CD14-positive monocyte (primary cell): ENCODE measurements at regions not wholly inside any gene's neighbourhood (a gene's known extent, or its start where the extent isn't known, plus 50 kb on each side); places are given as distances from the start of the nearest gene placed in this dataset.
"Not testable (repeated sequence)": the region's sequence is repeated elsewhere in the genome, so short reads cannot be mapped to it uniquely, and the experiment has no call there.

ENCODE experiments used
- DNase-seq, 3 donors: peaks; one replicate each; pipeline ENCODE4 v3.0.0-alpha.2; 2011 to 2022
- H2AFZ ChIP-seq: 2 replicates; pipeline ENCODE4 v1.6.0; 2012; ENCODE audit warnings: mild to moderate bottlenecking, low read depth, low read length, inconsistent platforms; ENCODE audit not compliant: insufficient read depth, poor library complexity, severe bottlenecking
- H3K27ac ChIP-seq, 2 donors: 1 replicate in 1 of 2; 2 replicates in 1 of 2; pipeline ENCODE4 v1.5.1; 2012 to 2013; ENCODE audit warnings: low read length in 2 of 2, control low read depth in 1 of 2, inconsistent platforms in 1 of 2, low read depth in 1 of 2, mild to moderate bottlenecking in 1 of 2
- H3K27me3 ChIP-seq, 2 donors: one replicate each; pipeline versions ENCODE4 v1.6.0 to v1.6.1; 2011 to 2013; ENCODE audit warnings: low read length in 2 of 2; ENCODE audit not compliant: control insufficient read depth in 2 of 2, insufficient read depth in 2 of 2
- H3K36me3 ChIP-seq, 2 donors: replicated peaks in 1 of 2; 1 replicate in 1 of 2; 2 replicates in 1 of 2; pipeline versions ENCODE4 v1.5.1 to v1.6.1; 2012 to 2013; ENCODE audit warnings: low read length in 2 of 2, control low read depth in 1 of 2, inconsistent platforms in 1 of 2, mild to moderate bottlenecking in 1 of 2; ENCODE audit not compliant: insufficient read depth in 2 of 2, control insufficient read depth in 1 of 2
- H3K4me1 ChIP-seq, 2 donors: 1 replicate in 1 of 2; 2 replicates in 1 of 2; pipeline versions ENCODE4 v1.5.1 to v1.6.1; 2012 to 2013; ENCODE audit warnings: low read length in 2 of 2, control low read depth in 1 of 2, inconsistent platforms in 1 of 2, mild to moderate bottlenecking in 1 of 2, moderate library complexity in 1 of 2; ENCODE audit not compliant: insufficient read depth in 2 of 2, control insufficient read depth in 1 of 2
- H3K4me2 ChIP-seq: replicated peaks from 2 replicates; pipeline ENCODE3; 2012; ENCODE audit warnings: low read length, moderate library complexity, mild to moderate bottlenecking; ENCODE audit not compliant: poor library complexity, severe bottlenecking; ENCODE audit errors: extremely low read depth
- H3K4me3 ChIP-seq, 3 experiments: fragments of 200-600 bp in 1 of 3; sonication (generic) in 1 of 3; replicated peaks in 1 of 3; 1 replicate in 2 of 3; 2 replicates in 1 of 3; pipeline ENCODE4 v1.5.1; 2011 to 2013; ENCODE audit warnings: low read length in 3 of 3, mild to moderate bottlenecking in 3 of 3, control low read depth in 2 of 3, low read depth in 2 of 3, inconsistent platforms in 1 of 3, moderate library complexity in 1 of 3
- H3K79me2 ChIP-seq: 2 replicates; pipeline ENCODE4 v1.6.0; 2012; ENCODE audit warnings: mild to moderate bottlenecking, control low read depth, inconsistent platforms, low read length, moderate library complexity; ENCODE audit not compliant: insufficient read depth
- H3K9ac ChIP-seq: 2 replicates; pipeline ENCODE4 v1.6.0; 2017; ENCODE audit warnings: low read length, mild to moderate bottlenecking; ENCODE audit not compliant: insufficient read depth, poor library complexity, severe bottlenecking
- H3K9me3 ChIP-seq, 2 donors: replicated peaks in 1 of 2; 1 replicate in 1 of 2; 2 replicates in 1 of 2; pipeline versions ENCODE4 v1.5.1 to v1.6.1; 2012 to 2013; ENCODE audit warnings: low read length in 2 of 2, control low read depth in 1 of 2; ENCODE audit not compliant: control insufficient read depth in 1 of 2, insufficient read depth in 1 of 2
- H4K20me1 ChIP-seq: 2 replicates; pipeline ENCODE4 v1.6.0; 2012; ENCODE audit warnings: mild to moderate bottlenecking, low read length, control low read depth, moderate library complexity; ENCODE audit not compliant: insufficient read depth
- H3K27ac Mint-ChIP-seq, 7 donors: one replicate each; pipeline ENCODE4 v1.8.0; 2020; ENCODE audit warnings: mild to moderate bottlenecking in 7 of 7, mixed read lengths in 7 of 7, moderate library complexity in 6 of 7, inconsistent platforms in 2 of 7
- H3K27me3 Mint-ChIP-seq, 3 donors: one replicate each; pipeline ENCODE4 v1.8.0; 2021 to 2022; ENCODE audit warnings: low read depth in 3 of 3, mild to moderate bottlenecking in 3 of 3, mixed read lengths in 3 of 3, moderate library complexity in 3 of 3, inconsistent platforms in 1 of 3
- H3K36me3 Mint-ChIP-seq, 2 donors: one replicate each; pipeline ENCODE4 v1.8.0; 2020; ENCODE audit warnings: mixed read lengths in 2 of 2, inconsistent platforms in 1 of 2, mild to moderate bottlenecking in 1 of 2
- H3K4me1 Mint-ChIP-seq: one replicate; pipeline ENCODE4 v1.8.0; 2020; ENCODE audit warnings: mild to moderate bottlenecking, mixed read lengths
- H3K4me3 Mint-ChIP-seq, 2 donors: one replicate each; pipeline ENCODE4 v1.8.0; 2020; ENCODE audit warnings: mild to moderate bottlenecking in 2 of 2, mixed read lengths in 2 of 2, moderate library complexity in 1 of 2
- H3K9me3 Mint-ChIP-seq, 7 donors: one replicate each; pipeline ENCODE4 v1.8.0; 2020 to 2022; ENCODE audit warnings: mixed read lengths in 7 of 7, mild to moderate bottlenecking in 6 of 7, moderate library complexity in 6 of 7, inconsistent platforms in 2 of 7
- CTCF ChIP-seq: fragments of 200-600 bp; IDR thresholded peaks from one replicate; pipeline ENCODE4 v1.8.0; 2022; ENCODE audit warnings: antibody characterized with exemption, mild to moderate bottlenecking
- WGBS: methylation state at CpG from one replicate; pipeline ENCODE4 v1.1.5; 2013; ENCODE audit warnings: missing lambda C conversion rate; ENCODE audit not compliant: insufficient coverage; 5-methylcytosine and 5-hydroxymethylcytosine counted together
- intact Hi-C, 2 donors: fragments of 100-400 bp; cut with micrococcal nuclease; formaldehyde crosslinking; loops; one replicate each; pipeline versions ENCODE4 v1.15.0 to v1.15.1; 2023

DNA sequence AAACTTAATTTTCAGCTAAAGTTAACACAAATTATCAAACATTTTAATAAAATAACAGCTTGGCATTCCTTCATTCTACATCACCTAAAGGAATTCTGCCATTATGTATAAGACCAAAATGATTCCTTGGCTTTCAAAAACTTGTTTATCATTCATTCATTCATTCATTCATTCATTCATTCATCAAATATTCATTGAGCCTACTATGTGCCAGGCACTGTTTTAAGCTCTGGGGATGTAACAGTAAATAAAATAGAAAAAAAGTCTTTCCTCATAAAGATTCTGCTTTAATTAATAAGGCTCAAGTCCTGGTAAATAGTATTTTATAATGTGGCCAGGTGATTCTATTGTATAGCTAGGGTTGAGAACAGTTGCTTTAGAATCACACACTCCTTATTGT is 127.9 kb downstream of the GPR85 start:
- no peak overlapping the region for H3K9ac ChIP-seq
- no peak overlapping the region for H2AFZ ChIP-seq
- H3K4me3 ChIP-seq: no peak overlapping the region
- H3K36me3 ChIP-seq: no peaks in the 10 kb centered on the region
- H3K4me1 ChIP-seq: peaks cover 0 to 10% of the 10 kb centered on the region in 2 donors
- no peaks in the 10 kb centered on the region for H3K36me3 Mint-ChIP-seq
- H3K27me3 Mint-ChIP-seq: peaks cover 0 to 2% (median 2%) of the 10 kb centered on the region in 3 donors
- no peak for TF ChIP-seq CTCF
- no peak overlapping the region for H3K4me2 ChIP-seq
- H3K27me3 ChIP-seq: no peaks in the 10 kb centered on the region
- H3K27ac Mint-ChIP-seq: no peak overlapping the region
- H3K4me1 Mint-ChIP-seq: peaks cover 3% of the 10 kb centered on the region
- no peaks in the 10 kb centered on the region for H3K79me2 ChIP-seq
- H3K9me3 ChIP-seq: no peaks in the 10 kb centered on the region
- no peaks in the 10 kb centered on the region for H4K20me1 ChIP-seq
- DNase-seq: no peak
- no peak overlapping the region for H3K4me3 Mint-ChIP-seq
- no peak overlapping the region for H3K27ac ChIP-seq
- intact Hi-C loops: no loop called here
- peaks cover 0 to 9% (median 2%) of the 10 kb centered on the region in 7 donors for H3K9me3 Mint-ChIP-seq

DNA sequence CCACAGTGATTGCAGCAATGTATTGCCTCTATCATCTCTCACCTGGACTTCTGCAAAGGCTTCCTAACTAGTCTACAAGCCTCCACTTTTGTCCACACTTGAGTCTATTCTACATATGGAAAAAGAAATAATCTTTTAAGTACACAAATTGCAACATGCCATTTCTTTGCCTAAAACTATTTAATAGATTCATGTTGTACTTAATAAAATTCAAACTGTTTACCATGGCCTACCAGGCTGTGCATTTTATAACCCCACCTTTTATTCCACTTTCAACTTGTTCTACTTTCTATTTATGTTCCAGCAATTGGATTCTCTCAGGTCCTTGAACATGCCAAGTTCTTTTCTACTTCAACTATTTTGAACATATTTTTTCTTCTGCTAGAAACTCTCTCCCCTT is 128.7 kb downstream of the GPR85 start:
- Histone ChIP-seq H3K4me3 (no peak overlapping the region), H3K9me3 (no peaks in the 10 kb centered on the region), H3K27ac (no peak overlapping the region), H3K79me2 (no peaks in the 10 kb centered on the region), H3K9ac (no peak overlapping the region), H3K36me3 (no peaks in the 10 kb centered on the region), H4K20me1 (no peaks in the 10 kb centered on the region), H2AFZ (no peak overlapping the region), H3K4me1 (peaks cover 0 to 10% of the 10 kb centered on the region in 2 donors), H3K4me2 (no peak overlapping the region), H3K27me3 (no peaks in the 10 kb centered on the region)
- intact Hi-C loops: no loop called here
- no peak for DNase-seq
- Mint-ChIP-seq H3K27me3 (peaks cover 0 to 2% (median 0%) of the 10 kb centered on the region in 3 donors), H3K4me1 (peaks cover 3% of the 10 kb centered on the region), H3K36me3 (no peaks in the 10 kb centered on the region), H3K9me3 (peaks cover 0 to 9% (median 2%) of the 10 kb centered on the region in 7 donors), H3K27ac (peak overlapping the region in 1 of 7 donors; percentile 7), H3K4me3 (no peak overlapping the region)
- TF ChIP-seq CTCF: no peak

DNA sequence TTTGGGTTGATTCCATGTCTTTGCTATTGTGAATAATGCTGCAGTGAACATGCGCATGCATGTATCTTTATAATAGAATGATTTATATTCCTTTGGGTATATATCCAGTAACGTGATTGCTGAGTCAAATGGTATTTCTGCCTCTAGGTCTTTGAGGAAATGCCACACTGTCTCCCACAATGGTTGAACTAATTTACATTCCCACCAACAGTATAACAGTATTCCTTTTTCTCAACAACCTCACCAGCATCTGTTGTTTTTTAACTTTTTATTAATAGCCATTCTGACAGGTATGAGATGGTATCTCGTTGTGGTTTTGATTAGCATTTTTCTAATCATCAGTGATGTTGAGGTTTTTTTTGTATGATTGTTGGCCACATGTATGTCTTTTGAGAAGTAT is 133.6 kb downstream of the GPR85 start:
- H3K27me3 Mint-ChIP-seq: peaks cover 5 to 11% (median 7%) of the 10 kb centered on the region in 3 donors
- H3K79me2 ChIP-seq, H3K27ac ChIP-seq, H2AFZ ChIP-seq, H3K36me3 Mint-ChIP-seq, intact Hi-C loops, H4K20me1 ChIP-seq, H3K9ac ChIP-seq, H3K27me3 ChIP-seq, H3K4me3 Mint-ChIP-seq, H3K4me1 Mint-ChIP-seq, DNase-seq, H3K4me2 ChIP-seq, H3K36me3 ChIP-seq, H3K27ac Mint-ChIP-seq, H3K9me3 ChIP-seq, H3K4me1 ChIP-seq, H3K9me3 Mint-ChIP-seq, H3K4me3 ChIP-seq: not testable (repeated sequence)
- WGBS: 40% methylated on average over 1 of the region's 3 CpGs
